GM19452 (cell line): ENCODE measurements at regions not wholly inside any gene's neighbourhood (a gene's known extent, or its start where the extent isn't known, plus 50 kb on each side); places are given as distances from the start of the nearest gene placed in this dataset.
"Not testable (repeated sequence)": the region's sequence is repeated elsewhere in the genome, so short reads cannot be mapped to it uniquely, and the experiment has no call there.

Source experiments
- ATAC-seq: cut with Tn5 transposase; IDR thresholded peaks from one replicate; pipeline ENCODE4 v1.9.1; 2021; ENCODE audit not compliant: unreplicated experiment

- ATAC-seq, result no peak
Measured at GRCh38 chr1:194624833-194625232, 1438.4 kb upstream of the B3GALT2 start.

DNA sequence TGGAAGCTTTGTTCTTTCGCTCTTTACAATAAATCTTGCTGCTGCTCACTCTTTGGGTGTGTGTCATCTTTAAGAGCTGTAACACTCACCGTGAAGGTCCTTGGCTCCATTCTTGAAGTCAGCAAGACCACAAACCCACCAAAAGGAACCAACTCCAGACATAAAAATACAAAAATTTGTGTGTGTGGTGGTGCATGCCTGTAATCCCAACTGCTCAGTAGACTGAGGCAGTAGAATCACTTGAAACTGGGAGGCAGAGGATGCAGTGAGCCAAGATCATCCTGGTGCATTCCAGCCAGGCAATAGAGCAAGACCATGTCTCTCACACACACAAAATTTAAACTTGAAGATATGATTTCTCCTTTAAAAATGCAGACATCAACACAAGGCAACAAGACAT is 1431.7 kb upstream of the B3GALT2 start:
- ATAC-seq, result no peak

GRCh38 chr1:194617272-194617671 is 1430.9 kb upstream of the B3GALT2 start:
- ATAC-seq, result not testable (repeated sequence)

- no peak for ATAC-seq
Measured at GRCh38 chr1:194616835-194617234, 1430.4 kb upstream of the B3GALT2 start.

- no peak for ATAC-seq
Measured at GRCh38 chr1:194602184-194602583, 1415.8 kb upstream of the B3GALT2 start.

DNA sequence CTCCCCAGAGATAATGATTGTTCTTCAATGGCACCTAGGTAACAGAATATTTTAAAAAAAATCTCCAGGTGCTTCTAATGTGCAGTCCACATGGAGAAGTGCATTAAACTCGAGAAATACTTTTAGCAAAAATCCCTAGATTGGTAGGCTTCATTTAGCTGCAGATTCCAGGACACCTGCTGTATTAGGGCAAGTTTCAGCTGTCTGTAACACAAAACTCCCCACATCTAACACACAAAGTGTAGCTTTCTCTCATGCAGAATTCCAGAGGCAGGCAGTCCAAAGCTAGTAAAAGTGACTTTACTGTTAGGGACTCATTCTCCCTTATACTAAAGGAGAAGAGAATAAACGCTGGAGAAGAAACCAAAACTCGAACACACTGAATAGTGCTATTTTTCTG is 1414.3 kb upstream of the B3GALT2 start:
- ATAC-seq, result no peak

DNA sequence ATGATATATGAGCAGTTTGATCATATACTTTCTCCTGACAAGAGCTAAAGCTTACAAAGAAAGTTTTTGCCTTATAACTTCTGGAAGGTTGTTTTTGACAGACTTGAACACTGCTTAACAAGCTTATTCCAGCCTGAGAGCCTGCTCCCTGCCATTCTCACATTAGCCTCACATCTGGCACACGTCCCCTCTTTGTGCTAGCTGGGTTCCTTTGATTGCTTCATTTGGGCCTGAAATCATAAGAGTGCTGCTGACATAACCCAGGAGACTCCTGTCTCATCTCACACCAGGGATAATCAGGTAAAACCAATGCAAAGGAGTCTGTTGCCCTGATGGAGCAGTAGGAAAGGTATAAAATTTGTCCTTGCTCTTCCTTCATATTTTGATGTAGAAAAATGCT is 1411.7 kb upstream of the B3GALT2 start:
- no peak for ATAC-seq

DNA sequence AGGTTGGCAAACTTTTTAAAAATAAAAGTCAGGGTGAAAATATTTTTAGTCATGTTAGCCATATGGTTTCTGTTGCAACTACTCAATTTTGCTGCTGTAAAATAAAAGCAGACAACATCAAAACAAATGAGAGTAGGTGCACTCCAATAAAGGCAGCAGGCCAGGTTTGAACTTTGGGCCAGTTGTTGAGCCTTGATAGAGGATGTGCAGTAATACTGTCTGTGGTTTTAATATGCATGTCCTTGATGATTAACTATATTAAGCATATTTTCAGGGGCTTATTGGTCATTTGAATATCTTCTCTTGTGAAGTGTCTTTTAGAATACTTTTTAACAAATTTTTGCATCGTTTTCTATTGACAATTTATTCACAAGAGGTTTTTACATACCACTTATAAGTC is 1399.9 kb upstream of the B3GALT2 start:
- no peak for ATAC-seq

- ATAC-seq, result no peak
Measured at GRCh38 chr1:194584052-194584451, 1397.6 kb upstream of the B3GALT2 start.

DNA sequence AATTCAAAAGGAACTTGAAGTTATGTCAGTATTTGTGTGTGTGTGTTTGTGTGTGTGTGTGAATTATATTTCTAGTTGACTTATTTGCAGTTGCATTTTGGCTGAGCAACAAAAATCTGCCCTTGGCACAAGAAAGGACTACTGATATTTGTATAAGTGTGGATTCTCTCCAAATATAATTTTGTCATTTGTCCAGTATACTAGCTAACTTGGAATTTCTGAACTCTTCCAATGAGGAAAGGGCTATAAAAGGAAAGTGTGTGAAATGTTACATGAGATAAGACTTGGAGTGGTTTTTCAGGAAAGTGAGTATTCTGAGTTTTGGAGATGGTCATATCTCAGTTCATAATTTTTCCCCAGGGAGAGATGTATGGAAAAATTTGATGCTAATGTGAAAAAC is 1384.1 kb upstream of the B3GALT2 start:
- no peak for ATAC-seq

GRCh38 chr1:194568610-194569009 is 1382.2 kb upstream of the B3GALT2 start:
- ATAC-seq, result no peak

DNA sequence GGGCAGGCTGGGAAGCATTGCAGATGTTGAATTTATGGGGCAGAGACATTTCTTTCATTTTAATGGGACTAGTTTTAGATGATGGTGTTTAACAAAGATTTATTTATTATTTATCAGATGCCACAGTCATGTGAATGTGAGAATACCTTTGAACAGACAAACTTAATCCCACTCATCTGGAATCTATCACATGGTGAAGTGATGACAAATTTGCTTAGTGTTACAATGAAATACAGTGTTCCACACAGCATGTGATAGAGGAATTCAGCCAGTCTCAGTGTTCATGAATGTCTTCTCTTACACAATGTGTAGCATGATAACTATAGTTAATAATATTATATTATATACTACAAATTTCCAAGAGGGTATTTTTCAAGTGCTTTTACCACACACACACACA is 1361.7 kb upstream of the B3GALT2 start:
- ATAC-seq, result no peak

DNA sequence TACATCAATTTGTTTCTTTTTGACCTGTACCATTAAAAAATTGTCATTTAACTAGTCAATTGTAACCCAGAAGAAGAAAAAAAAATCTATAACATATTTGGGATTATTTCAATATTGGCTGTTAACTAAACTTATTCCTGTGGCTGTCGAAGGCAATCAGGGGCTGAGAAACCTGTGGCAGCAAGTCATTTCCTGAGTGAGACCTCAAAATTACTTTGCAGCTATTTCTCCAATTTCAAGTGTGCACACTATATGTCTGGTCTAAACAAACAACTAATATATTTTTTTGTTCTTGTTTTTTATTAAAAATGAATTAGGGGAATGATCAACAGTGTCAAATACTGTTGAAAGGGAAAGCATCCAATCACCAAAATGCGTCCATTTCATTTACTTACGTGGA is 1357.6 kb upstream of the B3GALT2 start:
- no peak for ATAC-seq

- no peak for ATAC-seq
Measured at GRCh38 chr1:194538453-194538852, 1352.0 kb upstream of the B3GALT2 start.

GRCh38 chr1:194537521-194537920 is 1351.1 kb upstream of the B3GALT2 start:
- no peak for ATAC-seq

DNA sequence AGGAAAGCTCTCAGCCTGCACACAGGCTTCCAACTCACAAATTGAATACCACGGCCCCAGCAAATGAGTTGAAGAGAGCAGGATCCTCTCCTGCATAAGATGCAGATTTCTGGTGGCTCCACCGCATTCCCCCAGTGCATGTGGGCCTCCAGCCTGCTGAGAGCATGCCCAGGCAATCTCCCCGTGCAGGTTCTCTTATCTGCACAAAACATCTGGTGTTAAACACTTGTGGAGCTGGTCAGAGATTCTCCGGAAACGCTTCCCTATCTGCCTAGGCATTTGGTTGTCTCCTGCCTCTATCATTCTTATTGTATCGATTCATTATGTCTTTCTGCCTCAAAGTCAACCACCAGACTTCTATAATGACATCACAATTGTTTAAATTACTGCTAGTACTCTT is 1349.0 kb upstream of the B3GALT2 start:
- ATAC-seq, result no peak

DNA sequence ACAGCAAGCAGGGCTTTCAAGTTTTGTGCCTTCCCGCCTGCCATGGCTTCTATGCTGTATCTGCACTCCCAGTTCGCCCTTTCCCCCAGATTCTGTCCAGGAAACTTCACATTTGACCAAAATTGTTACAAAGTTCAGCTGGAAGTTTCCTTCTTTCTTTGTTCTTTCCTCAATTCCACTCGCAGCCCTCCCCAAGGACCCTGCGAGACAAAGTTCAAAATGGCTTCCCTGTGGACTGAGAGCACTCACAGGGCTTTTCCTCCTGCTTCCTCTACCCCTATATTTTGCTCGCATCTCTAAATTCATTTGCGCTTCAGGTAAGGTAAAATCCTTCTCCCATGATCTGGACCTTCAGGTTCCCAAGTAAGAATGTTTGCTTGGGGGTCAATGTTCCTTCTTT is 1348.4 kb upstream of the B3GALT2 start:
- no peak for ATAC-seq

- ATAC-seq, result no peak
Measured at GRCh38 chr1:194533641-194534040, 1347.2 kb upstream of the B3GALT2 start.

GRCh38 chr1:194517567-194517966 is 1331.2 kb upstream of the B3GALT2 start:
- no peak for ATAC-seq

GRCh38 chr1:194515916-194516315 is 1329.5 kb upstream of the B3GALT2 start:
- ATAC-seq, result no peak

- no peak for ATAC-seq
Measured at GRCh38 chr1:194512957-194513356, 1326.5 kb upstream of the B3GALT2 start.

GRCh38 chr1:194512345-194512744 is 1325.9 kb upstream of the B3GALT2 start:
- no peak for ATAC-seq

DNA sequence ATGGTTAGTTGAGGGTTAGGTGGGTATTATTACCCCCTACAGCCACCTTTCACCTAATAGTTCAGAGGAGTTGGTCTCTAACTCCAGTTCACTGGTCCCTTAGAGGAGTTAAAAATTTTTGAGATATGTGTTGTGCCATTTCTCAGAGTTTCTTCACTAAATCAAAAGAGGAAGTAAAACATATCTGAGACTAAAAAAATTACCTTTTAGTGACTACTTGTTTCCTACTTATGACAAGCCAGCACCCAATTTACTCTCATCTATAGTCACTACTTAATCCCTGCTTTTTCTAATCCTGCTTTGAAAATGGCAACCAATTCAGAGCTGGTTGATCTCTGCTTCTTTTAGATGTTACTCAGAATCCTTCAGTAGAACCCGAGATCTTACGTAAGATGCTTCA is 1316.8 kb upstream of the B3GALT2 start:
- no peak for ATAC-seq

GRCh38 chr1:194495434-194495833 is 1309.0 kb upstream of the B3GALT2 start:
- ATAC-seq, result no peak
